AG09319 (cell line): ENCODE measurements at regions not wholly inside any gene's neighbourhood (a gene's known extent, or its start where the extent isn't known, plus 50 kb on each side); places are given as distances from the start of the nearest gene placed in this dataset.
"Not testable (repeated sequence)": the region's sequence is repeated elsewhere in the genome, so short reads cannot be mapped to it uniquely, and the experiment has no call there.

ENCODE experiments used
- DNase-seq: peaks from one replicate; pipeline ENCODE4 v3.0.0-alpha.2; 2010; ENCODE audit warnings: low read depth; ENCODE audit errors: extremely low read depth
- CTCF ChIP-seq: IDR thresholded peaks from 2 replicates; pipeline ENCODE4 v1.5.1; 2011; ENCODE audit warnings: low read depth, mild to moderate bottlenecking, inconsistent platforms, low read length, moderate library complexity

GRCh38 chr14:97061198-97061597, 264.0 kb downstream of the VRK1 start:
- no peak for DNase-seq
- no peak for TF ChIP-seq CTCF

- TF ChIP-seq CTCF: no peak
- DNase-seq: no peak
These were observed 264.5 kb downstream of the VRK1 start for GRCh38 chr14:97061714-97062113.

GRCh38 chr14:97065305-97066067, 268.3 kb downstream of the VRK1 start:
- no peak for TF ChIP-seq CTCF
- DNase-seq: no peak

- no peak for DNase-seq
- no peak for TF ChIP-seq CTCF
These were observed 269.1 kb downstream of the VRK1 start for GRCh38 chr14:97066068-97066899.

GRCh38 chr14:97068293-97068692, 271.1 kb downstream of the VRK1 start:
- DNase-seq: not testable (repeated sequence)

GRCh38 chr14:97070259-97070658, 273.1 kb downstream of the VRK1 start:
- TF ChIP-seq CTCF: no peak
- DNase-seq: no peak

GRCh38 chr14:97071177-97071576, 274.0 kb downstream of the VRK1 start:
- DNase-seq: no peak
- TF ChIP-seq CTCF: no peak
